HG02798 (cell line): ENCODE measurements at regions not wholly inside any gene's neighbourhood (a gene's known extent, or its start where the extent isn't known, plus 50 kb on each side); places are given as distances from the start of the nearest gene placed in this dataset.
"Not testable (repeated sequence)": the region's sequence is repeated elsewhere in the genome, so short reads cannot be mapped to it uniquely, and the experiment has no call there.

ENCODE experiments used
- ATAC-seq: cut with Tn5 transposase; IDR thresholded peaks from one replicate; pipeline ENCODE4 v1.9.1; 2021; ENCODE audit warnings: mild to moderate bottlenecking; ENCODE audit not compliant: unreplicated experiment, poor library complexity

DNA sequence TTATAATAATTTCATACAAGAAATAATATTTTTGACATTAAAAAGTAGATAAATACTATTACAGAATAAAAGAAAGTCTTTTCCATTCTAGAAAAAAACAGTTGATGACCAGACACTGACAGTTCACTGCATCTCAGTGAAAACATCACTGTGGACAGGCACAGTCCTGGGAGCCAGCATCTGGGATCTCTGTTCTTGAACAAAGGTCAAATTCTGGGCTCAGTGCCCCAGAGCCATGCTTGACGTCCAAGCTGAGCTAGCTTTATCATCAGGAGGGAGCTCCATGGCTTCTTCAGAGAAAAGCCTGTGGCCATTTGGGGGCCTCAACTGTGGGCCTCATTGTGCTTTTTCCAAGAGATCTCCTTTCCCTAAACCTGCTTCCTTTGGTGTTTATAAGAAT is 86.1 kb upstream of the SRD5A2 start:
- no peak for ATAC-seq

DNA sequence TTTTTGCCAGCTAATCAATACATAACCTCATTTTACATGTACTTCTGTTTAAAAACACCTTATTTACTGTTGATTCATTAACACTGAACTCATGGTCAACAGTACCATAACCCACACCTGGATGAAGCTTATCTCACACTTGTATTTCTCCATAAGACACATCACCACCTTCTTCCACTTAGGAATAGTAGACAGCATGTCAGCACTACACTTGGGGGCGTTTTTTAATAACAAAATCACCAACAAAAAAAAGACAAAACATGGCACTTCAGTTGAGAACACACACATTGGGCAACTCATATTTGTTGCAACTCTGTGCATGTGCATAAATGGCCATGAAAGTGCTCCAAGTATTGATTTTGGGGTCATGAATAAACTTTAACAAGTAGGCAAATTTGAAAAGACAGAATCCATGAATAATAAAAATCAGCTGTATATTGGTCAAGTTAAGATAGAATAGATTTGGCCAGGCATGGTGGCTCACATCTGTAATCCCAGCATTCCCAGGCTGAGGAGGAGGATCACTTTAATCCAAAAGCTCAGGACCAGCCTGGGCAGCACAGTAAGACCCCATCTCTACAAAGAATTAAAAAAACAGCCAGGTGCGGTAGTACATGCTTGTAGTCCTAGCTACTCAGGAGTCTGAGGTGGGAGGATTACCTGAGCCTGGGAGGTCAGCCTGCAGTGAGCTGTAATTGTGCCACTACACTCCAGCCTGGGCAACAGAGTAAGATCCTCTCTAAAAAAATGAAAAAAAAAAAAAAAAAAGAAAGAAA is 84.4 kb upstream of the SRD5A2 start:
- ATAC-seq: no peak

DNA sequence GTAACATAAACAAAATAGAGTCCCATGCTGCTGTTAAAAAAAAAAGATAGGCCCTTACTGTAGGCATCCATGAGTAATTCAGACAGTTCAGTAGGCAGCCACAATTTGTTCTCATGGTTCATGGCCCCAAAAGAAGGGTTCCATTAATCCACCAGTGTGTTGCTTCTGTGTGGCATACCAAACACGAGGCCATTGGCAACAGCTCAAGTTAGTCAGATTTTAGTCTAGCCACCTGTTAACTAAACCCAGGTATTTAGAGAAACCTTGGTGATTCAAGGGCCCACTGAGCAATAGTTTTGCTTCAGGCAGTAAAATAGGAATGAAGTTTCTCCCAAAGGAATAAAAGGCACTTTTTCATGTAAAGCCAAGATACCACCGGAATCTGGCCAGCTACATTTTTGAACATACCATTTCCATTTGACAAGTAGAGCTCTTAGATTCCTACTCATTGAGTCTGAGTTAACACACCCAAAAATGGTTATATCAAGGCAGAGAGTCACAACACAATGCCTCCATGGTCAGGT is 80.1 kb upstream of the SRD5A2 start:
- ATAC-seq: no peak

DNA sequence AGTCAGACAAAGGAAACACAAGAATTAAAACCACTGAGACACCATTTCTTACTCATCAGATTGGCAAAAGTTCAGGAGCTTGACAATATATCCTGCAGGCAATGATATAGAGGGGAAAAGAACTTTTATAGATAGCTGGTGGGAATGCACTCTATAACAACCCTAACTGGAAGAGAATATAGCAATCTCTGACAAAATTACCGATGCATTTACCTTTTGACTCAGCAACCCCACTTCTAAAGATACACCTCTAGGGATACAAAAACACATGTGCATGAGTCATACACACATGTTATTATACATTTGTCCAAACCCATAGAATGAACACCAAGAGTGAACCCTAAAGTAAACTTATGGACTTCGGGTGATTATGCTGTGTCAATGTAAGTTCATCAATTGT is 79.4 kb upstream of the SRD5A2 start:
- ATAC-seq: no peak

DNA sequence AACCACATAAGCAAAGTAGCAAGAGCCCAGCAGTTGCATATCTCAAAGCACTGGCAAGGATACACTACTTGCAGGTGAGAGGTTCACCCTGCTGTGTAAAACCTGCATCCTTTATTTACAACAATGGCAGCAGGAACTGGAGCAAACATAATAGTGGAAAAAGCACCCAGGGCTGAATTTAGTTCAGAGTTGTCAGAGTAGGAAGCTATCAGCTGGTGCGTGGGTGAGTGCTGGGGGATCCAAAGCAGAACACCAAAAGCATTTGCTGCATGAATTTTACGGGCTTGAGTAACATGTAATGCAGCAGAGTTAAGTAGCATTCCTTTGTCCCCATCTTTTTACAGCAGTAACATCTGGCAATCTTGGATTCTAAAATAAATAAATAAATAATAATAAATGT is 73.5 kb upstream of the SRD5A2 start:
- no peak for ATAC-seq

GRCh38 chr2:31651736-31652135 is 71.0 kb upstream of the SRD5A2 start:
- no peak for ATAC-seq

DNA sequence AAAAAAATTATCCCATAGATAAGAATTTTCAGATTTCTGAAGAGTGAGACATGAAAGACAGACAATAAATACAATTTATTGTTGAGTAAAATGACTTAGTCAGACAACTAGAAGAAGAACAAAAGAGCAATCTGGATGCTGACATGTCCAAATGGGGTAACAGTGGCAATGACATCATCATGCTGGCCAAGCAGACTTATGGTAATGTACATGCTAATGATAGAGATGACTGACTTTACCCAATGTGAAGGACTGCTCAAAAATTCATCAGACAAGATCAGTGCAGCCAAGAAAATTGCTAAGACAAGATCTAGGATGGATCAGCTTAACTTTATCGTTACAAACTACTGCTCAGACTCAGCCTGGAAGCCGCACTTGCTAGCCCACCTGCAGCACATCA is 70.5 kb upstream of the SRD5A2 start:
- no peak for ATAC-seq

DNA sequence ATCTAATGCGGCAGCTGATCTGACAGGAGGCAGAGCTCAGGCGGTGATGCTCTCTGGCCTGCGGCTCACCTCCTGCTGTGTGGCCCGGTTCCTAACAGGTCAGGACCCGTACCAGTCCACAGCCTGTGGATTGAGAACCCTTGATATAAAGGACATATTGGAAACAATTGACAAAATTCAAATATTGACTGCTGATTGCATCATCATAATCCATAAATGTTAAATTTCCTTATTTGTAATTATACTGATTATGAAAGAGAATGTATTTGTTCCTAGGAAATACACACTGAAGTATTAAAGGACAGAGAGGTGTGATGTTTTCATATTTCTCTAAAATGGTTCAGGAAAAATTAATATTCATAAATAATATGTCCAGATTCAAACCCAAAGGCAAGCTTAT is 63.8 kb upstream of the SRD5A2 start:
- ATAC-seq: no peak

DNA sequence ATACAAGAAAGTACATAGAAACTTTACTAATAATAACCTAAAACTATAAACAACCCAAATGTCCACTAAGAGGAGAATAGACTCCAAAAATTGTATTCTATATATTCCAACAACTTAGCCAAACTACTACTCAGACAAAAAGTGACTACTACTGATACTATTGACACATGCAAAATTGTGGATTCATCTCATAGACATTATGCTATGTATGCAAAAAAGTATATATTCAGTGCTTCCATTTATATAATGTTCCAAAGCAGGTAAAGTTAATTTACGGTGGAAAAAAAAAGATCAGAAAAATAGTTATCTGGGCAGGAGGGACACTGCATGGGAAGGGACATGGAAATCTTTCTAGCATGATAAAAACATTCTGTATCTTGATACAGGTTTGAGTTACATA is 62.0 kb upstream of the SRD5A2 start:
- no peak for ATAC-seq

- ATAC-seq: not testable (repeated sequence)
Observed at GRCh38 chr2:31632201-31632600, 51.5 kb upstream of the SRD5A2 start.
